ENCODE measurements at regions not wholly inside any gene's neighbourhood (a gene's known extent, or its start where the extent isn't known, plus 50 kb on each side); places are given as distances from the start of the nearest gene placed in this dataset.

DNA sequence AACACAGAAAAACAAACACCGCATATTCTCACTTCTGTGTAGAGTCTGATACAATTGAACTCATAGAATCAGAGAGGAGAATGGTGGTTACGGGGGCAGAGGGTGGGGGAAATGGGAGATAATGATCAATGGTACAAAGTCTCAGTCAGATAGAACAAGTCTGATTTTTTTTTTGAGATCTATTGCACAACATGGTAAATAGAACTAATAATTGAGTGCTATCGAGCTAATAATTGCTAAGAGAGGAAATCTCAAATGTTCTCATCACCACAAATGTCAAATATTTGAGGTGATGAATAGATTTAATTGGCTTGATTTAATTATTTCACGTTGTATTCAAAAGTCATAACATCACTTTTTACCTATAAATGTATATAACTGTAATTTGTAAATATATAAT is 121.0 kb upstream of the SPIN1 start:
- Histone ChIP-seq H3K27ac (ENCODE audit: extremely low read depth, low read depth, low read length) (no peak overlapping the region), H3K9me3 (ENCODE audit: control insufficient read depth, insufficient read depth, low read depth, low read length) (no peaks in the 10 kb centered on the region), H3K36me3 (ENCODE audit: control insufficient read depth in 2 of 2, insufficient read depth in 1 of 2, low read length in 2 of 2) (no peaks in the 10 kb centered on the region), H3K4me1 (ENCODE audit: control insufficient read depth, insufficient read depth, low read length) (no peaks in the 10 kb centered on the region), H3K4me3 (ENCODE audit: low read depth, low read length) (no peak overlapping the region)
- POLR2A ChIA-PET: no interaction called here
- CTCF ChIA-PET: no interaction called here
- no peak for TF ChIP-seq YY2 (tag by site-specific recombination; IDR thresholded peaks at IDR 0.05)
- TF ChIP-seq, protein P1, sequence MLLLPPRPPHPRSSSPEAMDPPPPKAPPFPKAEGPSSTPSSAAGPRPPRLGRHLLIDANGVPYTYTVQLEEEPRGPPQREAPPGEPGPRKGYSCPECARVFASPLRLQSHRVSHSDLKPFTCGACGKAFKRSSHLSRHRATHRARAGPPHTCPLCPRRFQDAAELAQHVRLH (tag by site-specific recombination; IDR thresholded peaks at IDR 0.05): no peak
- TF ChIP-seq ZNF266 (tag by site-specific recombination; IDR thresholded peaks at IDR 0.05; ENCODE audit: low read depth): no peak

DNA sequence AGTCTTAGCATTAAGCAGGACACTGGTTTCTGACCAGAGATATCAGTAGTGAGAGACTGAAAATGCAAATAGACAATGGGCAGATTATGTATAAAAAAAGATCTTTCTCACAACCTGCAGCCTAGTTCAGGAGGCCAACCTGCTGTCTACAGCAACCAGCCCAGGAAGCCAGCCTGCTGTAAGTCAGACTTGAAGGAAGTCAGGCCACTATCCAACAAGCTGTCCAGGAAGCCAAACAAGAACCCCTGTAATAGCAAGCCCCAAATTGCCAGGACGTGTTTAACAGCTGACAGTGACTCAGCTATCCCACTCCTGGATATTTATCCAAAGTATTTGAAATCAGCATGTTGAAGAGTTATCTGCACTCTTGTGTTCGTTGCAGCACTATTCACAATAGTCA is 121.8 kb upstream of the SPIN1 start:
- Histone ChIP-seq H3K4me3 (ENCODE audit: low read depth, low read length) (no peak overlapping the region), H3K9me3 (ENCODE audit: control insufficient read depth, insufficient read depth, low read depth, low read length) (no peaks in the 10 kb centered on the region), H3K36me3 (ENCODE audit: control insufficient read depth in 2 of 2, insufficient read depth in 1 of 2, low read length in 2 of 2) (no peaks in the 10 kb centered on the region), H3K27ac (ENCODE audit: extremely low read depth, low read depth, low read length) (no peak overlapping the region), H3K4me1 (ENCODE audit: control insufficient read depth, insufficient read depth, low read length) (no peaks in the 10 kb centered on the region)
- CTCF ChIA-PET: no interaction called here
- POLR2A ChIA-PET: no interaction called here
- TF ChIP-seq ZNF677 (tag by site-specific recombination; IDR thresholded peaks at IDR 0.05): no peak

DNA sequence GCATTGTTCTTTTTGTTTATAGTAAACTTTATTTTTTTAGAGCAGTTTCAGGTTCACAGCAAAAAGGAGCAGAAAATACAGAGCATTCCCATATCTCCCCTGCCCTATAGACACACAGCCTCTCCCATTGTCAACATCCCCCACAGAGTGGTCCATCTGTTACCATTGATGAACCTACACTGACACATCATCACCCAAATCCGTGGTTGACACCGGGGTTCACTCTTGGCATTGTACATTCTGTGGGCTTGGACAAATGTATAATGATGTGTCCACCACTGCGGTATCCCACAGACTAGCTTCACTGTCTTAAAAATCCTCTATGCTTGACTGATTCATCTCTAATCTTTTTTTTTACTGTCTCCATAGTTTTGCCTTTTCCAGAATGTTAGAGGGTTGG is 120.7 kb upstream of the SPATA31C2 start:
- ChIA-PET POLR2A (no interaction called here), CTCF (interaction anchor here (0.6 to 1.0 kb wide), 2 partner anchors 32 to 56 kb away, joined by 3 read pairs; no protein-coding TSS in a partner anchor)
- H3K4me1 ChIP-seq (ENCODE audit: control insufficient read depth, insufficient read depth, low read length): no peaks in the 10 kb centered on the region
- H3K4me3 ChIP-seq (ENCODE audit: low read depth, low read length): no peak overlapping the region
- H3K36me3 ChIP-seq (ENCODE audit: control insufficient read depth in 2 of 2, insufficient read depth in 1 of 2, low read length in 2 of 2): no peaks in the 10 kb centered on the region
- TF ChIP-seq, protein P2, sequence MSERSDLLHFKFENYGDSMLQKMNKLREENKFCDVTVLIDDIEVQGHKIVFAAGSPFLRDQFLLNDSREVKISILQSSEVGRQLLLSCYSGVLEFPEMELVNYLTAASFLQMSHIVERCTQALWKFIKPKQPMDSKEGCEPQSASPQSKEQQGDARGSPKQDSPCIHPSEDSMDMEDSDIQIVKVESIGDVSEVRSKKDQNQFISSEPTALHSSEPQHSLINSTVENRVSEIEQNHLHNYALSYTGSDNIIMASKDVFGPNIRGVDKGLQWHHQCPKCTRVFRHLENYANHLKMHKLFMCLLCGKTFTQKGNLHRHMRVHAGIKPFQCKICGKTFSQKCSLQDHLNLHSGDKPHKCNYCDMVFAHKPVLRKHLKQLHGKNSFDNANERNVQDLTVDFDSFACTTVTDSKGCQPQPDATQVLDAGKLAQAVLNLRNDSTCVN (tag by site-specific recombination; optimal IDR thresholded peaks at IDR 0.05): no peak
- TF ChIP-seq, protein P3, sequence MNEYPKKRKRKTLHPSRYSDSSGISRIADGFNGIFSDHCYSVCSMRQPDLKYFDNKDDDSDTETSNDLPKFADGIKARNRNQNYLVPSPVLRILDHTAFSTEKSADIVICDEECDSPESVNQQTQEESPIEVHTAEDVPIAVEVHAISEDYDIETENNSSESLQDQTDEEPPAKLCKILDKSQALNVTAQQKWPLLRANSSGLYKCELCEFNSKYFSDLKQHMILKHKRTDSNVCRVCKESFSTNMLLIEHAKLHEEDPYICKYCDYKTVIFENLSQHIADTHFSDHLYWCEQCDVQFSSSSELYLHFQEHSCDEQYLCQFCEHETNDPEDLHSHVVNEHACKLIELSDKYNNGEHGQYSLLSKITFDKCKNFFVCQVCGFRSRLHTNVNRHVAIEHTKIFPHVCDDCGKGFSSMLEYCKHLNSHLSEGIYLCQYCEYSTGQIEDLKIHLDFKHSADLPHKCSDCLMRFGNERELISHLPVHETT (tag by site-specific recombination; IDR thresholded peaks at IDR 0.05): no peak
- TF ChIP-seq ZNF292 (tag by site-specific recombination; IDR thresholded peaks at IDR 0.05; ENCODE audit: borderline replicate concordance, low read depth) (no peak), HOXC10 (CRISPR knock-in tag; IDR thresholded peaks at IDR 0.05) (no peak)
- H3K27ac ChIP-seq (ENCODE audit: extremely low read depth, low read depth, low read length): no peak overlapping the region
- H3K9me3 ChIP-seq (ENCODE audit: control insufficient read depth, insufficient read depth, low read depth, low read length): no peaks in the 10 kb centered on the region

DNA sequence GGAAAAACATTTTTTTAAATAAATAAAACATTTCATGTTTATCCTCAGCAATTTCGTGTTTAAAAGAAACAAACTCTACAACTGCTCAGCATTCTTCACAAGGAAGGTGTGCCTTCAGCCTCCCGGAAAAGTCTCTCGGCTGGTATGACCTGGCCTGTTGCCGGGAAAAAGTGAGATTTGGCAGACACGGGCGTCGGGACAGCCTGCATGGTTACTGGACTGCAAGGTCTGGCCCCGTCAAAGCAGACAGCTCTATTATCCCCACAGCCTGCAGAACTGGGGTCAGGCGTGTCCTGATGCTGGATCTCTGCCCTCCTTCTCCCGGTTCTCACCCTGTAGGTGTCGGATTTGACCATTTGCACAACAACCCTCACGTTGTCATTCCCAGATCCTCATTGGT is 120.3 kb upstream of the SPATA31C2 start:
- no peak overlapping the region for H3K27ac ChIP-seq (ENCODE audit: extremely low read depth, low read depth, low read length)
- H3K9me3 ChIP-seq (ENCODE audit: control insufficient read depth, insufficient read depth, low read depth, low read length): no peaks in the 10 kb centered on the region
- no peaks in the 10 kb centered on the region for H3K4me1 ChIP-seq (ENCODE audit: control insufficient read depth, insufficient read depth, low read length)
- ChIA-PET CTCF (interaction anchor here (0.6 to 1.0 kb wide), 2 partner anchors 32 to 56 kb away, joined by 3 read pairs; no protein-coding TSS in a partner anchor), POLR2A (no interaction called here)
- no peak overlapping the region for H3K4me3 ChIP-seq (ENCODE audit: low read depth, low read length)
- H3K36me3 ChIP-seq (ENCODE audit: control insufficient read depth in 2 of 2, insufficient read depth in 1 of 2, low read length in 2 of 2): no peaks in the 10 kb centered on the region
- TF ChIP-seq KLF7 (tag by site-specific recombination; IDR thresholded peaks at IDR 0.05; ENCODE audit: borderline replicate concordance) (no peak), TCF7L2 (IDR thresholded peaks at IDR 0.05; ENCODE audit: borderline replicate concordance, low read depth, low read length) (no peak), ZNF19 (tag by site-specific recombination; IDR thresholded peaks at IDR 0.05; ENCODE audit: low read depth) (no peak), MYNN (tag by site-specific recombination; IDR thresholded peaks at IDR 0.05; ENCODE audit: borderline replicate concordance) (no peak), IKZF3 (tag by site-specific recombination; IDR thresholded peaks at IDR 0.05) (no peak), ZNF10 (tag by site-specific recombination; IDR thresholded peaks at IDR 0.05) (no peak), ZEB2 (tag by site-specific recombination; IDR thresholded peaks at IDR 0.05) (no peak), ZNF510 (tag by site-specific recombination; IDR thresholded peaks at IDR 0.05; ENCODE audit: insufficient replicate concordance) (no peak), KLF9 (tag by site-specific recombination; IDR thresholded peaks at IDR 0.05; ENCODE audit: low read depth) (no peak), ZNF155 (tag by site-specific recombination; IDR thresholded peaks at IDR 0.05) (no peak), ZSCAN30 (tag by site-specific recombination; IDR thresholded peaks at IDR 0.05) (no peak)
- TF ChIP-seq, protein P4, sequence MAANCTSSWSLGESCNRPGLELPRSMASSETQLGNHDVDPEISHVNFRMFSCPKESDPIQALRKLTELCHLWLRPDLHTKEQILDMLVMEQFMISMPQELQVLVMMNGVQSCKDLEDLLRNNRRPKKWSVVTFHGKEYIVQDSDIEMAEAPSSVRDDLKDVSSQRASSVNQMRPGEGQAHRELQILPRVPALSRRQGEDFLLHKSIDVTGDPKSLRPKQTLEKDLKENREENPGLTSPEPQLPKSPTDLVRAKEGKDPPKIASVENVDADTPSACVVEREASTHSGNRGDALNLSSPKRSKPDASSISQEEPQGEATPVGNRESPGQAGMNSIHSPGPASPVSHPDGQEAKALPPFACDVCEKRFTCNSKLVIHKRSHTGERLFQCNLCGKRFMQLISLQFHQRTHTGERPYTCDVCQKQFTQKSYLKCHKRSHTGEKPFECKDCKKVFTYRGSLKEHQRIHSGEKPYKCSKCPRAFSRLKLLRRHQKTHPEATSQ (tag by site-specific recombination; IDR thresholded peaks at IDR 0.05): no peak
- TF ChIP-seq, protein P5, sequence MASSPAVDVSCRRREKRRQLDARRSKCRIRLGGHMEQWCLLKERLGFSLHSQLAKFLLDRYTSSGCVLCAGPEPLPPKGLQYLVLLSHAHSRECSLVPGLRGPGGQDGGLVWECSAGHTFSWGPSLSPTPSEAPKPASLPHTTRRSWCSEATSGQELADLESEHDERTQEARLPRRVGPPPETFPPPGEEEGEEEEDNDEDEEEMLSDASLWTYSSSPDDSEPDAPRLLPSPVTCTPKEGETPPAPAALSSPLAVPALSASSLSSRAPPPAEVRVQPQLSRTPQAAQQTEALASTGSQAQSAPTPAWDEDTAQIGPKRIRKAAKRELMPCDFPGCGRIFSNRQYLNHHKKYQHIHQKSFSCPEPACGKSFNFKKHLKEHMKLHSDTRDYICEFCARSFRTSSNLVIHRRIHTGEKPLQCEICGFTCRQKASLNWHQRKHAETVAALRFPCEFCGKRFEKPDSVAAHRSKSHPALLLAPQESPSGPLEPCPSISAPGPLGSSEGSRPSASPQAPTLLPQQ (tag by site-specific recombination; IDR thresholded peaks at IDR 0.05): no peak
- TF ChIP-seq, protein P6, sequence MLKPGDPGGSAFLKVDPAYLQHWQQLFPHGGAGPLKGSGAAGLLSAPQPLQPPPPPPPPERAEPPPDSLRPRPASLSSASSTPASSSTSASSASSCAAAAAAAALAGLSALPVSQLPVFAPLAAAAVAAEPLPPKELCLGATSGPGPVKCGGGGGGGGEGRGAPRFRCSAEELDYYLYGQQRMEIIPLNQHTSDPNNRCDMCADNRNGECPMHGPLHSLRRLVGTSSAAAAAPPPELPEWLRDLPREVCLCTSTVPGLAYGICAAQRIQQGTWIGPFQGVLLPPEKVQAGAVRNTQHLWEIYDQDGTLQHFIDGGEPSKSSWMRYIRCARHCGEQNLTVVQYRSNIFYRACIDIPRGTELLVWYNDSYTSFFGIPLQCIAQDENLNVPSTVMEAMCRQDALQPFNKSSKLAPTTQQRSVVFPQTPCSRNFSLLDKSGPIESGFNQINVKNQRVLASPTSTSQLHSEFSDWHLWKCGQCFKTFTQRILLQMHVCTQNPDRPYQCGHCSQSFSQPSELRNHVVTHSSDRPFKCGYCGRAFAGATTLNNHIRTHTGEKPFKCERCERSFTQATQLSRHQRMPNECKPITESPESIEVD (tag by site-specific recombination; IDR thresholded peaks at IDR 0.05): no peak

All from HEK293 (cell line).